Activated naive CD8-positive, alpha-beta T cell (primary cell): ENCODE measurements at regions not wholly inside any gene's neighbourhood (a gene's known extent, or its start where the extent isn't known, plus 50 kb on each side); places are given as distances from the start of the nearest gene placed in this dataset.

ENCODE experiments used
- H3K27ac Mint-ChIP-seq: one replicate; pipeline ENCODE4 v1.8.0; 2021; ENCODE audit warnings: mixed read lengths
- H3K27me3 Mint-ChIP-seq: one replicate; pipeline ENCODE4 v1.8.0; 2021; ENCODE audit warnings: mixed read lengths
- H3K36me3 Mint-ChIP-seq: one replicate; pipeline ENCODE4 v1.8.0; 2021; ENCODE audit warnings: mixed read lengths
- H3K4me1 Mint-ChIP-seq: one replicate; pipeline ENCODE4 v1.8.0; 2021; ENCODE audit warnings: low read depth, mixed read lengths
- H3K4me3 Mint-ChIP-seq: one replicate; pipeline ENCODE4 v1.8.0; 2021; ENCODE audit warnings: mild to moderate bottlenecking, mixed read lengths
- H3K9me3 Mint-ChIP-seq: one replicate; pipeline ENCODE4 v1.8.0; 2021; ENCODE audit warnings: low read depth, mixed read lengths

- no peak overlapping the region for H3K27ac Mint-ChIP-seq
- no peaks in the 10 kb centered on the region for H3K9me3 Mint-ChIP-seq
- H3K36me3 Mint-ChIP-seq = no peaks in the 10 kb centered on the region
- peak overlapping the region; percentile 2 for H3K4me3 Mint-ChIP-seq
- H3K4me1 Mint-ChIP-seq = peaks cover 75% of the 10 kb centered on the region
- no peaks in the 10 kb centered on the region for H3K27me3 Mint-ChIP-seq
Observed at GRCh38 chrX:13094828-13095341, 50.5 kb upstream of the FAM9C start.

- Mint-ChIP-seq H3K36me3 (no peaks in the 10 kb centered on the region), H3K27ac (peak overlapping the region; percentile 93), H3K27me3 (no peaks in the 10 kb centered on the region), H3K4me3 (no peak overlapping the region), H3K9me3 (no peaks in the 10 kb centered on the region), H3K4me1 (peaks cover 76% of the 10 kb centered on the region)
Observed at GRCh38 chrX:13094374-13094773, 50.0 kb upstream of the FAM9C start.
